ENCODE measurements at regions not wholly inside any gene's neighbourhood (a gene's known extent, or its start where the extent isn't known, plus 50 kb on each side); places are given as distances from the start of the nearest gene placed in this dataset.
"Not testable (repeated sequence)": the region's sequence is repeated elsewhere in the genome, so short reads cannot be mapped to it uniquely, and the experiment has no call there.

- peak; percentile 1 for TF ChIP-seq CTCF (IDR thresholded peaks at IDR 0.05; ENCODE audit: low read depth, low read length, missing input control)
- no peak for TF ChIP-seq TAF1 (conservative IDR thresholded peaks at IDR 0.05)
- Histone ChIP-seq H3K9ac (ENCODE audit: low read depth in 1 of 2, low read length in 2 of 2) (no peak overlapping the region), H3K4me3 (ENCODE audit: low read depth in 1 of 3, low read length in 3 of 3) (no peak overlapping the region), H3K4me1 (ENCODE audit: control insufficient read depth in 4 of 4, insufficient read depth in 4 of 4, low read length in 3 of 4) (no peaks in the 10 kb centered on the region), H3K27me3 (ENCODE audit: control insufficient read depth in 4 of 4, insufficient read depth in 4 of 4, low read length in 3 of 4) (peaks cover 0 to 3% (median 0%) of the 10 kb centered on the region in 4 donors), H3K27ac (ENCODE audit: low read depth in 1 of 2, low read length in 2 of 2) (no peak overlapping the region), H3K9me3 (ENCODE audit: control insufficient read depth in 4 of 4, low read length in 3 of 4) (no peaks in the 10 kb centered on the region), H3K36me3 (ENCODE audit: control insufficient read depth in 4 of 4, insufficient read depth in 3 of 4, low read depth in 1 of 4, low read length in 3 of 4) (no peaks in the 10 kb centered on the region)
- 73% methylated on average over 18 of the region's 18 CpGs for WGBS
- DNase-seq (ENCODE audit: low spot score), result no peak
These were observed 615.1 kb downstream of the TMEM121 start for GRCh38 chr14:106141242-106142220.

GRCh38 chr14:106145731-106146130, 619.3 kb downstream of the TMEM121 start:
- WGBS, result 60% methylated on average over 6 of the region's 6 CpGs
- H3K4me1 ChIP-seq (ENCODE audit: control insufficient read depth in 4 of 4, insufficient read depth in 4 of 4, low read length in 3 of 4), result not testable (repeated sequence)

GRCh38 chr14:106153362-106153955, 627.1 kb downstream of the TMEM121 start:
- DNase-seq (ENCODE audit: low spot score), result peak; percentile 86
- H3K27ac ChIP-seq (ENCODE audit: low read depth in 1 of 2, low read length in 2 of 2); H3K9ac ChIP-seq (ENCODE audit: low read depth in 1 of 2, low read length in 2 of 2); H3K4me1 ChIP-seq (ENCODE audit: control insufficient read depth in 4 of 4, insufficient read depth in 4 of 4, low read length in 3 of 4); H3K4me3 ChIP-seq (ENCODE audit: low read depth in 1 of 3, low read length in 3 of 3); H3K36me3 ChIP-seq (ENCODE audit: control insufficient read depth in 4 of 4, insufficient read depth in 3 of 4, low read depth in 1 of 4, low read length in 3 of 4); H3K27me3 ChIP-seq (ENCODE audit: control insufficient read depth in 4 of 4, insufficient read depth in 4 of 4, low read length in 3 of 4); H3K9me3 ChIP-seq (ENCODE audit: control insufficient read depth in 4 of 4, low read length in 3 of 4): not testable (repeated sequence)
- TF ChIP-seq CTCF (IDR thresholded peaks at IDR 0.05; ENCODE audit: low read depth, low read length, missing input control), result peak; percentile 67
- TF ChIP-seq RAD21 (IDR thresholded peaks at IDR 0.05), result peak; percentile 47 to 68
- WGBS, result 19% methylated on average over 17 of the region's 17 CpGs

More at GRCh38 chr14:106145731-106146130, 619.3 kb downstream of the TMEM121 start:
- not testable (repeated sequence) for H3K27me3 ChIP-seq (ENCODE audit: control insufficient read depth in 4 of 4, insufficient read depth in 4 of 4, low read length in 3 of 4); H3K36me3 ChIP-seq (ENCODE audit: control insufficient read depth in 4 of 4, insufficient read depth in 3 of 4, low read depth in 1 of 4, low read length in 3 of 4); H3K27ac ChIP-seq (ENCODE audit: low read depth in 1 of 2, low read length in 2 of 2); H3K4me3 ChIP-seq (ENCODE audit: low read depth in 1 of 3, low read length in 3 of 3); H3K9me3 ChIP-seq (ENCODE audit: control insufficient read depth in 4 of 4, low read length in 3 of 4); H3K9ac ChIP-seq (ENCODE audit: low read depth in 1 of 2, low read length in 2 of 2); DNase-seq (ENCODE audit: low spot score)

- H3K27me3 ChIP-seq (ENCODE audit: control insufficient read depth in 4 of 4, insufficient read depth in 4 of 4, low read length in 3 of 4), result peaks cover 0 to 8% (median 5%) of the 10 kb centered on the region in 4 donors
- H3K4me3 ChIP-seq (ENCODE audit: low read depth in 1 of 3, low read length in 3 of 3), result no peak overlapping the region
- no peaks in the 10 kb centered on the region for H3K36me3 ChIP-seq (ENCODE audit: control insufficient read depth in 4 of 4, insufficient read depth in 3 of 4, low read depth in 1 of 4, low read length in 3 of 4)
- no peaks in the 10 kb centered on the region for H3K9me3 ChIP-seq (ENCODE audit: control insufficient read depth in 4 of 4, low read length in 3 of 4)
- H3K27ac ChIP-seq (ENCODE audit: low read depth in 1 of 2, low read length in 2 of 2), result no peak overlapping the region
- no peak for TF ChIP-seq RXRA (IDR thresholded peaks at IDR 0.05)
- TF ChIP-seq FOXA2 (IDR thresholded peaks at IDR 0.05), result no peak
- TF ChIP-seq YY1 (IDR thresholded peaks at IDR 0.05), result no peak
- no peak for TF ChIP-seq HNF4G (IDR thresholded peaks at IDR 0.05)
- DNase-seq (ENCODE audit: low spot score), result no peak
- H3K4me1 ChIP-seq (ENCODE audit: control insufficient read depth in 4 of 4, insufficient read depth in 4 of 4, low read length in 3 of 4), result no peaks in the 10 kb centered on the region
- WGBS, result 47% methylated on average over 3 of the region's 3 CpGs
- H3K9ac ChIP-seq (ENCODE audit: low read depth in 1 of 2, low read length in 2 of 2), result no peak overlapping the region
These were observed 636.9 kb downstream of the TMEM121 start for GRCh38 chr14:106163316-106163715.

- WGBS, result 59% methylated on average over 3 of the region's 3 CpGs
- H3K9me3 ChIP-seq (ENCODE audit: control insufficient read depth in 4 of 4, low read length in 3 of 4); H3K36me3 ChIP-seq (ENCODE audit: control insufficient read depth in 4 of 4, insufficient read depth in 3 of 4, low read depth in 1 of 4, low read length in 3 of 4); H3K27ac ChIP-seq (ENCODE audit: low read depth in 1 of 2, low read length in 2 of 2); DNase-seq (ENCODE audit: low spot score); H3K4me3 ChIP-seq (ENCODE audit: low read depth in 1 of 3, low read length in 3 of 3); H3K27me3 ChIP-seq (ENCODE audit: control insufficient read depth in 4 of 4, insufficient read depth in 4 of 4, low read length in 3 of 4); H3K4me1 ChIP-seq (ENCODE audit: control insufficient read depth in 4 of 4, insufficient read depth in 4 of 4, low read length in 3 of 4); H3K9ac ChIP-seq (ENCODE audit: low read depth in 1 of 2, low read length in 2 of 2): not testable (repeated sequence)
These were observed 637.4 kb downstream of the TMEM121 start for GRCh38 chr14:106163812-106164211.
